Neural cell (in vitro differentiated cells): ENCODE measurements at regions not wholly inside any gene's neighbourhood (a gene's known extent, or its start where the extent isn't known, plus 50 kb on each side); places are given as distances from the start of the nearest gene placed in this dataset.

Experiments
- H2AFZ ChIP-seq: fragments of 200-600, 300-800 bp; sonication (generic), shearing (Covaris generic); 2 replicates; pipeline ENCODE4 v1.6.0; 2014; ENCODE audit warnings: low read depth, mild to moderate bottlenecking, antibody characterized with exemption, low read length, moderate library complexity
- H3F3A ChIP-seq: fragments of 200-600 bp; shearing (Covaris generic); 2 replicates; pipeline ENCODE4 v1.6.1; 2016; ENCODE audit warnings: mild to moderate bottlenecking, moderate library complexity, mixed read lengths, antibody characterized with exemption, low read length; ENCODE audit not compliant: insufficient read depth, poor library complexity, severe bottlenecking
- H3K27ac ChIP-seq: fragments of 200-600, 300-800 bp; sonication (generic), shearing (Covaris generic); 2 replicates; pipeline ENCODE4 v1.5.1; 2014; ENCODE audit warnings: mild to moderate bottlenecking, low read length, moderate library complexity
- H3K27me3 ChIP-seq: fragments of 300-800, 200-600 bp; sonication (generic), shearing (Covaris generic); 2 replicates; pipeline ENCODE4 v1.6.0; 2014; ENCODE audit warnings: mild to moderate bottlenecking, low read depth, low read length, moderate library complexity; ENCODE audit not compliant: insufficient read depth
- H3K36me3 ChIP-seq: fragments of 300-800, 200-600 bp; sonication (generic), shearing (Covaris generic); 2 replicates; pipeline ENCODE4 v1.5.1; 2014; ENCODE audit warnings: mild to moderate bottlenecking, antibody characterized with exemption, low read length, moderate library complexity; ENCODE audit not compliant: insufficient read depth
- H3K4me2 ChIP-seq: fragments of 300-800, 200-600 bp; sonication (generic), shearing (Covaris generic); 2 replicates; pipeline ENCODE4 v1.6.0; 2014; ENCODE audit warnings: mild to moderate bottlenecking, low read length
- H3K4me3 ChIP-seq: fragments of 300-800, 200-600 bp; sonication (generic), shearing (Covaris generic); 2 replicates; pipeline ENCODE4 v1.5.1; 2014; ENCODE audit warnings: mild to moderate bottlenecking, low read length, moderate library complexity
- H3K79me2 ChIP-seq: fragments of 200-600 bp; shearing (Covaris generic); replicated peaks from 2 replicates; pipeline ENCODE4 v1.6.0; 2014; ENCODE audit warnings: mild to moderate bottlenecking, low read length, moderate library complexity; ENCODE audit not compliant: insufficient read depth
- H3K9ac ChIP-seq: fragments of 300-800, 200-600 bp; sonication (generic), shearing (Covaris generic); 2 replicates; pipeline ENCODE4 v1.6.1; 2016; ENCODE audit warnings: mild to moderate bottlenecking, low read length, mixed read lengths
- H3K9me2 ChIP-seq: fragments of 200-600 bp; shearing (Covaris generic); 2 replicates; pipeline ENCODE4 v1.6.1; 2016; ENCODE audit warnings: mild to moderate bottlenecking, low read length, mixed read lengths; ENCODE audit not compliant: insufficient read depth
- H3K9me3 ChIP-seq: fragments of 200-600, 300-800 bp; sonication (generic), shearing (Covaris generic); 2 replicates; pipeline ENCODE4 v1.6.1; 2016; ENCODE audit warnings: mild to moderate bottlenecking, mixed run types, low read length, moderate library complexity, mixed read lengths
- H4K20me1 ChIP-seq: fragments of 200-600 bp; shearing (Covaris generic); 2 replicates; pipeline ENCODE4 v1.6.1; 2016; ENCODE audit warnings: mild to moderate bottlenecking, mixed run types; ENCODE audit not compliant: insufficient read depth
- EP300 ChIP-seq: fragments of 450-650 bp; conservative IDR thresholded peaks from 2 replicates; pipeline ENCODE4 v1.6.1; 2014; ENCODE audit warnings: antibody characterized with exemption, mild to moderate bottlenecking, moderate library complexity; ENCODE audit not compliant: poor library complexity, severe bottlenecking
- EZH2 ChIP-seq: fragments of 200-600, 300-800 bp; shearing (Covaris generic), sonication (generic); IDR thresholded peaks from 2 replicates; pipeline ENCODE4 v1.6.1; 2014; ENCODE audit warnings: antibody characterized with exemption, low read length, borderline replicate concordance, mild to moderate bottlenecking; ENCODE audit not compliant: insufficient read depth, poor library complexity, severe bottlenecking
- MXI1 ChIP-seq: fragments of 450-650 bp; conservative IDR thresholded peaks from 2 replicates; pipeline ENCODE4 v1.6.1; 2014; ENCODE audit warnings: antibody characterized with exemption, mild to moderate bottlenecking; ENCODE audit not compliant: poor library complexity, severe bottlenecking
- POLR2AphosphoS5 ChIP-seq: IDR thresholded peaks from 2 replicates; pipeline ENCODE4 v1.6.1; 2012
- RAD21 ChIP-seq: fragments of 450-650 bp; conservative IDR thresholded peaks from 2 replicates; pipeline ENCODE4 v1.6.1; 2014; ENCODE audit warnings: antibody characterized with exemption, mild to moderate bottlenecking, moderate library complexity
- SMC3 ChIP-seq: fragments of 450-650 bp; conservative IDR thresholded peaks from 2 replicates; pipeline ENCODE4 v1.6.1; 2014; ENCODE audit warnings: antibody characterized with exemption, mild to moderate bottlenecking, moderate library complexity; ENCODE audit not compliant: poor library complexity
- TAF1 ChIP-seq: IDR thresholded peaks from 2 replicates; pipeline ENCODE4 v1.6.1; 2012; ENCODE audit warnings: low read depth
- TF ChIP-seq, protein P1 (sequence below): IDR thresholded peaks from 2 replicates; pipeline ENCODE4 v1.6.1; 2012; ENCODE audit warnings: borderline replicate concordance
- TF ChIP-seq, protein P2 (sequence below): fragments of 450-650 bp; IDR thresholded peaks from 2 replicates; pipeline ENCODE4 v1.5.1; 2014; ENCODE audit warnings: antibody characterized with exemption, mild to moderate bottlenecking, moderate library complexity; ENCODE audit not compliant: poor library complexity, severe bottlenecking

DNA sequence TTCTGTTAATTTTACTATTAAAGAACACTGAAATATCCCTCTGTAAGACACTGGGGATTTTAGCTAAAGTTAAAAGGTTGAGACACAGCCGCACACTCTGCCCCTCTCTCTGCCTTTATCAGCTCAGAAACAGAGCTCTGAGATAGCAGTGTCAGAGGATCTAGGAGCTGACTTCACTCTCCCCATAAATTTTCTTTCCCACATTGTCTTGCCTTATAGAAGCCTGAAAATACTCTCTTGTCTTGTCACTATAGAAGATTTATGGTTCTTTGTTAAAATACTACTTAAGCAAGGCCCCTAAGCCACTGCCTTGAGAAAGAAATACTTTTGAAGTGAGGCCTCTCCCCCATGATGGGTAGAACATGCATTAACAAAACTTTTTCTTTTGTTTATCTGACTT is 105.7 kb upstream of the C10orf90 start:
- H4K20me1 ChIP-seq, result no peaks in the 10 kb centered on the region
- TF ChIP-seq, protein P1, sequence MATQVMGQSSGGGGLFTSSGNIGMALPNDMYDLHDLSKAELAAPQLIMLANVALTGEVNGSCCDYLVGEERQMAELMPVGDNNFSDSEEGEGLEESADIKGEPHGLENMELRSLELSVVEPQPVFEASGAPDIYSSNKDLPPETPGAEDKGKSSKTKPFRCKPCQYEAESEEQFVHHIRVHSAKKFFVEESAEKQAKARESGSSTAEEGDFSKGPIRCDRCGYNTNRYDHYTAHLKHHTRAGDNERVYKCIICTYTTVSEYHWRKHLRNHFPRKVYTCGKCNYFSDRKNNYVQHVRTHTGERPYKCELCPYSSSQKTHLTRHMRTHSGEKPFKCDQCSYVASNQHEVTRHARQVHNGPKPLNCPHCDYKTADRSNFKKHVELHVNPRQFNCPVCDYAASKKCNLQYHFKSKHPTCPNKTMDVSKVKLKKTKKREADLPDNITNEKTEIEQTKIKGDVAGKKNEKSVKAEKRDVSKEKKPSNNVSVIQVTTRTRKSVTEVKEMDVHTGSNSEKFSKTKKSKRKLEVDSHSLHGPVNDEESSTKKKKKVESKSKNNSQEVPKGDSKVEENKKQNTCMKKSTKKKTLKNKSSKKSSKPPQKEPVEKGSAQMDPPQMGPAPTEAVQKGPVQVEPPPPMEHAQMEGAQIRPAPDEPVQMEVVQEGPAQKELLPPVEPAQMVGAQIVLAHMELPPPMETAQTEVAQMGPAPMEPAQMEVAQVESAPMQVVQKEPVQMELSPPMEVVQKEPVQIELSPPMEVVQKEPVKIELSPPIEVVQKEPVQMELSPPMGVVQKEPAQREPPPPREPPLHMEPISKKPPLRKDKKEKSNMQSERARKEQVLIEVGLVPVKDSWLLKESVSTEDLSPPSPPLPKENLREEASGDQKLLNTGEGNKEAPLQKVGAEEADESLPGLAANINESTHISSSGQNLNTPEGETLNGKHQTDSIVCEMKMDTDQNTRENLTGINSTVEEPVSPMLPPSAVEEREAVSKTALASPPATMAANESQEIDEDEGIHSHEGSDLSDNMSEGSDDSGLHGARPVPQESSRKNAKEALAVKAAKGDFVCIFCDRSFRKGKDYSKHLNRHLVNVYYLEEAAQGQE, result no peak
- TF ChIP-seq EP300 (no peak), RAD21 (no peak), MXI1 (no peak), TAF1 (no peak), POLR2AphosphoS5 (no peak), SMC3 (no peak), EZH2 (no peak)
- TF ChIP-seq, protein P2, sequence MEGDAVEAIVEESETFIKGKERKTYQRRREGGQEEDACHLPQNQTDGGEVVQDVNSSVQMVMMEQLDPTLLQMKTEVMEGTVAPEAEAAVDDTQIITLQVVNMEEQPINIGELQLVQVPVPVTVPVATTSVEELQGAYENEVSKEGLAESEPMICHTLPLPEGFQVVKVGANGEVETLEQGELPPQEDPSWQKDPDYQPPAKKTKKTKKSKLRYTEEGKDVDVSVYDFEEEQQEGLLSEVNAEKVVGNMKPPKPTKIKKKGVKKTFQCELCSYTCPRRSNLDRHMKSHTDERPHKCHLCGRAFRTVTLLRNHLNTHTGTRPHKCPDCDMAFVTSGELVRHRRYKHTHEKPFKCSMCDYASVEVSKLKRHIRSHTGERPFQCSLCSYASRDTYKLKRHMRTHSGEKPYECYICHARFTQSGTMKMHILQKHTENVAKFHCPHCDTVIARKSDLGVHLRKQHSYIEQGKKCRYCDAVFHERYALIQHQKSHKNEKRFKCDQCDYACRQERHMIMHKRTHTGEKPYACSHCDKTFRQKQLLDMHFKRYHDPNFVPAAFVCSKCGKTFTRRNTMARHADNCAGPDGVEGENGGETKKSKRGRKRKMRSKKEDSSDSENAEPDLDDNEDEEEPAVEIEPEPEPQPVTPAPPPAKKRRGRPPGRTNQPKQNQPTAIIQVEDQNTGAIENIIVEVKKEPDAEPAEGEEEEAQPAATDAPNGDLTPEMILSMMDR, result no peak
- H3K27me3 ChIP-seq, result no peaks in the 10 kb centered on the region
- no peak overlapping the region for H3K9ac ChIP-seq
- no peaks in the 10 kb centered on the region for H3K36me3 ChIP-seq
- H3K4me2 ChIP-seq, result no peak overlapping the region
- H3K9me3 ChIP-seq, result no peaks in the 10 kb centered on the region
- no peaks in the 10 kb centered on the region for H3K9me2 ChIP-seq
- H2AFZ ChIP-seq, result no peak overlapping the region
- no peaks in the 10 kb centered on the region for H3K79me2 ChIP-seq
- H3K4me3 ChIP-seq, result no peak overlapping the region
- no peaks in the 10 kb centered on the region for H3F3A ChIP-seq
- H3K27ac ChIP-seq, result no peak overlapping the region

DNA sequence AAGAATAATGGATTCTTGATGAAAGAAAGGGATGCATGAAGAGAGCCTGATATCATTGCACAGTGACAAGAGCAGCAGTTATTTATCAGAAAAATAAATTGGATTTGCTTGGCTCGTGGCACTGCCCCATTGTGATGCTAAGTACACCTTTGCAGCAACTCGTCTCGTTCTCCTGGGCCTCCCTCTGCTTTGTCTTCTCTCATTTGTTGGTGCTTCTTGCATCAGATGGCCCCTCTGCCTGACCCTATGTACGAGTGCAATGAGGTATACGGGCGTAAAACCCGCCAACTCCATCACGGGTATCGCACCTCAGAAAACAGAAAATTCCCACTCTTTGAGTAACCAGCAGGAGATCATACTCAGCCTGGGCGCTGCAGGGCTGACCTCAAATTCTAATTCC is 107.2 kb upstream of the C10orf90 start:
- H4K20me1 ChIP-seq, result no peaks in the 10 kb centered on the region
- no peak overlapping the region for H2AFZ ChIP-seq
- H3F3A ChIP-seq, result no peaks in the 10 kb centered on the region
- H3K4me3 ChIP-seq, result no peak overlapping the region
- H3K9me3 ChIP-seq, result no peaks in the 10 kb centered on the region
- no peak overlapping the region for H3K27ac ChIP-seq
- TF ChIP-seq POLR2AphosphoS5, result no peak
- no peak for TF ChIP-seq EZH2
- TF ChIP-seq, protein P1, result no peak
- no peak for TF ChIP-seq TAF1
- TF ChIP-seq, protein P2, result no peak
- no peak for TF ChIP-seq EP300
- no peak for TF ChIP-seq SMC3
- TF ChIP-seq MXI1, result no peak
- no peak for TF ChIP-seq RAD21
- no peaks in the 10 kb centered on the region for H3K36me3 ChIP-seq
- no peaks in the 10 kb centered on the region for H3K79me2 ChIP-seq
- H3K4me2 ChIP-seq, result no peak overlapping the region
- no peak overlapping the region for H3K9ac ChIP-seq
- H3K9me2 ChIP-seq, result no peaks in the 10 kb centered on the region
- no peaks in the 10 kb centered on the region for H3K27me3 ChIP-seq
